Right cardiac atrium (tissue), 5 donors: ENCODE measurements at regions not wholly inside any gene's neighbourhood (a gene's known extent, or its start where the extent isn't known, plus 50 kb on each side); places are given as distances from the start of the nearest gene placed in this dataset.
"Not testable (repeated sequence)": the region's sequence is repeated elsewhere in the genome, so short reads cannot be mapped to it uniquely, and the experiment has no call there.

Experiments used
- ATAC-seq, 2 donors: fragments of 200-7000 bp; cut with Tn5 transposase; one replicate each; pipeline versions ENCODE4 v1.8.0 to v1.9.1; 2020; ENCODE audit warnings: moderate library complexity in 2 of 2, mild to moderate bottlenecking in 1 of 2
- DNase-seq, 3 donors: peaks; one replicate each; pipeline ENCODE4 v3.0.0-alpha.2; 2020
- H3K27ac ChIP-seq: one replicate; pipeline ENCODE4 v1.5.1; 2013; ENCODE audit warnings: mild to moderate bottlenecking, low read length, control low read depth, moderate library complexity
- H3K27me3 ChIP-seq: one replicate; pipeline ENCODE4 v1.6.1; 2013; ENCODE audit not compliant: control insufficient read depth, insufficient read depth
- H3K4me1 ChIP-seq: one replicate; pipeline ENCODE4 v1.6.1; 2013; ENCODE audit warnings: low read length; ENCODE audit not compliant: control insufficient read depth, insufficient read depth
- H3K4me3 ChIP-seq: one replicate; pipeline ENCODE4 v1.5.1; 2013; ENCODE audit warnings: low read length, control low read depth
- H3K9me3 ChIP-seq: one replicate; pipeline ENCODE4 v1.6.1; 2013; ENCODE audit warnings: low read length; ENCODE audit not compliant: control insufficient read depth
- WGBS: extraction: QIAGEN DNeasy Blood & Tissue Kit; methylation state at CpG from one replicate; pipeline ENCODE4 v1.1.7; 2013; 5-methylcytosine and 5-hydroxymethylcytosine counted together
- intact Hi-C, 4 donors: fragments of 100-400 bp; cut with DNase I; formaldehyde crosslinking; loops; one replicate each; pipeline versions ENCODE4 v1.11.0 to v1.14.0; 2022 to 2023
- donor health status: healthy with polysubstance abuse.
- donor health status: DM: no; HTN: yes; CAD: no.
- donor health status: DM: no; HTN: no; CAD: no.
- donor health status: DM: no; HTN: yes; CAD: no; lungs with severe emphysema.
- donor health status: DM: yes; HTN: yes; CAD: no.

GRCh38 chr10:28095791-28096378 is 97.0 kb upstream of the ODAD2 start:
- intact Hi-C loops = no loop called here
- ATAC-seq (no peak), DNase-seq (no peak)
- 58% methylated on average over 5 of the region's 5 CpGs for WGBS
- H3K9me3 ChIP-seq = no peaks in the 10 kb centered on the region
- H3K4me1 ChIP-seq = no peaks in the 10 kb centered on the region
- H3K4me3 ChIP-seq = no peak overlapping the region
- H3K27ac ChIP-seq = no peak overlapping the region
- no peaks in the 10 kb centered on the region for H3K27me3 ChIP-seq

- DNase-seq (no peak), ATAC-seq (no peak)
- H3K4me1 ChIP-seq = no peaks in the 10 kb centered on the region
- no peak overlapping the region for H3K4me3 ChIP-seq
- intact Hi-C loops = no loop called here
- no peak overlapping the region for H3K27ac ChIP-seq
- 93% methylated on average over 8 of the region's 8 CpGs for WGBS
- H3K9me3 ChIP-seq = no peaks in the 10 kb centered on the region
- no peaks in the 10 kb centered on the region for H3K27me3 ChIP-seq
Observed at GRCh38 chr10:28094121-28094520, 95.2 kb upstream of the ODAD2 start.

GRCh38 chr10:28091913-28092312 is 93.0 kb upstream of the ODAD2 start:
- DNase-seq (no peak), ATAC-seq (no peak)
- Histone ChIP-seq H3K4me1 (no peaks in the 10 kb centered on the region), H3K9me3 (no peaks in the 10 kb centered on the region), H3K27me3 (no peaks in the 10 kb centered on the region), H3K4me3 (no peak overlapping the region), H3K27ac (no peak overlapping the region)
- 83% methylated on average over 2 of the region's 2 CpGs for WGBS
- intact Hi-C loops = no loop called here

GRCh38 chr10:28090506-28090905 is 91.6 kb upstream of the ODAD2 start:
- intact Hi-C loops = no loop called here
- 91% methylated on average over 4 of the region's 4 CpGs for WGBS
- Histone ChIP-seq H3K27me3 (no peaks in the 10 kb centered on the region), H3K9me3 (no peaks in the 10 kb centered on the region), H3K4me3 (no peak overlapping the region), H3K27ac (no peak overlapping the region), H3K4me1 (no peaks in the 10 kb centered on the region)
- no peak for DNase-seq
- ATAC-seq = no peak

- Histone ChIP-seq H3K27me3 (no peaks in the 10 kb centered on the region), H3K9me3 (no peaks in the 10 kb centered on the region), H3K4me1 (no peaks in the 10 kb centered on the region), H3K27ac (no peak overlapping the region), H3K4me3 (no peak overlapping the region)
- WGBS = 92% methylated on average over 10 of the region's 10 CpGs
- intact Hi-C loops = no loop called here
- no peak for DNase-seq
- ATAC-seq = no peak
Observed at GRCh38 chr10:28089467-28089866, 90.6 kb upstream of the ODAD2 start.

GRCh38 chr10:28087661-28088351 is 88.9 kb upstream of the ODAD2 start:
- WGBS = 88% methylated on average over 2 of the region's 2 CpGs
- no peak for ATAC-seq
- no peak for DNase-seq
- intact Hi-C loops = no loop called here
- Histone ChIP-seq H3K9me3 (no peaks in the 10 kb centered on the region), H3K4me1 (no peaks in the 10 kb centered on the region), H3K27ac (no peak overlapping the region), H3K27me3 (no peaks in the 10 kb centered on the region), H3K4me3 (no peak overlapping the region)

- H3K9me3 ChIP-seq, DNase-seq, H3K27me3 ChIP-seq, intact Hi-C loops, H3K27ac ChIP-seq, H3K4me3 ChIP-seq, ATAC-seq, H3K4me1 ChIP-seq: not testable (repeated sequence)
- 95% methylated on average over 2 of the region's 2 CpGs for WGBS
Observed at GRCh38 chr10:28085760-28086159, 86.9 kb upstream of the ODAD2 start.

GRCh38 chr10:28082885-28083284 is 84.0 kb upstream of the ODAD2 start:
- Histone ChIP-seq H3K9me3 (no peaks in the 10 kb centered on the region), H3K27me3 (no peaks in the 10 kb centered on the region), H3K4me3 (no peak overlapping the region), H3K27ac (no peak overlapping the region), H3K4me1 (no peaks in the 10 kb centered on the region)
- intact Hi-C loops = no loop called here
- DNase-seq (no peak), ATAC-seq (no peak)
- 90% methylated on average over 2 of the region's 2 CpGs for WGBS

GRCh38 chr10:28082316-28082715 is 83.4 kb upstream of the ODAD2 start:
- no peak for DNase-seq
- H3K9me3 ChIP-seq = no peaks in the 10 kb centered on the region
- no peaks in the 10 kb centered on the region for H3K4me1 ChIP-seq
- intact Hi-C loops = no loop called here
- ATAC-seq = no peak
- H3K27me3 ChIP-seq = no peaks in the 10 kb centered on the region
- no peak overlapping the region for H3K27ac ChIP-seq
- no peak overlapping the region for H3K4me3 ChIP-seq

GRCh38 chr10:28077889-28078288 is 79.0 kb upstream of the ODAD2 start:
- ATAC-seq (no peak), DNase-seq (no peak)
- no peaks in the 10 kb centered on the region for H3K27me3 ChIP-seq
- no peak overlapping the region for H3K4me3 ChIP-seq
- H3K9me3 ChIP-seq = no peaks in the 10 kb centered on the region
- H3K4me1 ChIP-seq = no peaks in the 10 kb centered on the region
- intact Hi-C loops = no loop called here
- no peak overlapping the region for H3K27ac ChIP-seq
- WGBS = 88% methylated on average over 4 of the region's 4 CpGs

- Histone ChIP-seq H3K4me3 (no peak overlapping the region), H3K9me3 (no peaks in the 10 kb centered on the region), H3K27me3 (no peaks in the 10 kb centered on the region), H3K27ac (no peak overlapping the region), H3K4me1 (no peaks in the 10 kb centered on the region)
- ATAC-seq (no peak), DNase-seq (no peak)
- WGBS = 90% methylated on average over 8 of the region's 8 CpGs
- intact Hi-C loops = no loop called here
Observed at GRCh38 chr10:28075424-28075823, 76.5 kb upstream of the ODAD2 start.

- Histone ChIP-seq H3K4me3 (no peak overlapping the region), H3K4me1 (no peaks in the 10 kb centered on the region), H3K9me3 (no peaks in the 10 kb centered on the region), H3K27ac (no peak overlapping the region), H3K27me3 (no peaks in the 10 kb centered on the region)
- ATAC-seq = no peak
- 92% methylated on average over 1 of the region's 1 CpG for WGBS
- DNase-seq = no peak
- intact Hi-C loops = no loop called here
Observed at GRCh38 chr10:28072573-28072972, 73.7 kb upstream of the ODAD2 start.
